Retinal pigment epithelial cell (primary cell): ENCODE measurements at regions not wholly inside any gene's neighbourhood (a gene's known extent, or its start where the extent isn't known, plus 50 kb on each side); places are given as distances from the start of the nearest gene placed in this dataset.
"Not testable (repeated sequence)": the region's sequence is repeated elsewhere in the genome, so short reads cannot be mapped to it uniquely, and the experiment has no call there.

ENCODE experiments used
- DNase-seq: peaks from one replicate; pipeline ENCODE4 v3.0.0-alpha.2; 2010; ENCODE audit warnings: low read depth
- H3K4me3 ChIP-seq: 2 replicates; pipeline ENCODE4 v1.5.1; 2011; ENCODE audit warnings: mild to moderate bottlenecking, low read length, control low read depth, moderate library complexity
- CTCF ChIP-seq: conservative IDR thresholded peaks from 2 replicates; pipeline ENCODE4 v1.5.1; 2011; ENCODE audit warnings: low read depth, low read length, control low read depth, inconsistent platforms

DNA sequence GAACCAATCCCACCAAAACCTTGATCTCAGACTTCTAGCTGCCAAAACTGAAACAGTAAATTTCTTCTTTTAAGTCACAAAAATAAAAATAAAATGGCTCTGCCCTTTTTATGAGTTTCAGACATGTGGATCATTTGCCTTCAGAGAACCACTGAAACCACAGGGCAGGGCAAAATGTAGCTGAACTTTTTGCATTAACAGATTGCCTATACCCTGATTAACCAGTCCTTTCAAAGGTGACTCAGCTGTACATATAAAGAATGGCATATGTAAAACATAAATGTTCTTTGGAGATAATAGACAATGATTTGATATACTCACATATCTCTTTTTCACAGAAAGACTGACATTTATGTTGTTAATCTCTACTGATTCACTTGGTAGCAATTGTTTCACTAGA, 187.1 kb upstream of the GRIN3A start:
- no peak overlapping the region for H3K4me3 ChIP-seq
- no peak for TF ChIP-seq CTCF
- DNase-seq = no peak

DNA sequence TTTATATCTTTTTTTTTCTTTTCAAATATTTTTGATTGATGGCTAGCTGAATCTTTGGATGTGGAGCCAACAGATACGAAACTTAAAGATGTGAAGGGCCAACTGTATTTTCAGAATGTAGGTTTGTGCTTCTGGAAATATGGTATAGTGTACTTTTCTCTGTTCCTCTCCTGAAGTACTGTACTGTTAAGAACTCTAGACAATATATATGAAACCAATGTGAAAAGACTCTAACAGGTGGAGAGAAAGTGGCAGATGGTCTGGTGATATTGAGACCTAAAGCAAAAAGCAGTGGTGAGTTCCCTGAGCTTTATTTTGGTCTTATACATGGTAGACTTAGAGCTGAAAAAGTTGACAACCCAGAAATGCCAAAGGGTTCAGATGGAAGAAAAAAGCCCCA, 185.0 kb upstream of the GRIN3A start:
- H3K4me3 ChIP-seq = no peak overlapping the region
- DNase-seq = no peak
- no peak for TF ChIP-seq CTCF

GRCh38 chr9:101916948-101917347, 178.5 kb upstream of the GRIN3A start:
- not testable (repeated sequence) for DNase-seq, H3K4me3 ChIP-seq

- no peak overlapping the region for H3K4me3 ChIP-seq
- TF ChIP-seq CTCF = no peak
- DNase-seq = no peak
These were observed 177.0 kb upstream of the GRIN3A start for GRCh38 chr9:101915482-101915881.

DNA sequence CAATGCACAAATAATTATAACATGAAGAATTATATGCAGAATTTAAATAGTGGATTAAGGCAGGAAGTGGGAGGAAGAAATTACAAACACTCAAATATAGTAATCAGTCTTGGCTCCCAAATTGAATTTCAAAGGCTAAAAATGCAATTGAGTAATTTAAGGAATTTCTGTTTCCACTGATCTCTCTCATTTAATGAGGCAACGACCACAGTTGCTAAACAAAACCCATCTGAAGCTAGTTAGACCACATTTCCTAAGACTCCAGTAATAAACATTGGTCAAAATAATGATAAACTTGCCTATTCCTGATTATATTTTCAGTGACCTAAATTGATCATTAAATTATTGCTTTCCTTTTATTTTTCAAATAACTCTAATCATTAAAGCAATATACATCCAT, 174.3 kb upstream of the GRIN3A start:
- H3K4me3 ChIP-seq = no peak overlapping the region
- TF ChIP-seq CTCF = no peak
- DNase-seq = peak; percentile 6

DNA sequence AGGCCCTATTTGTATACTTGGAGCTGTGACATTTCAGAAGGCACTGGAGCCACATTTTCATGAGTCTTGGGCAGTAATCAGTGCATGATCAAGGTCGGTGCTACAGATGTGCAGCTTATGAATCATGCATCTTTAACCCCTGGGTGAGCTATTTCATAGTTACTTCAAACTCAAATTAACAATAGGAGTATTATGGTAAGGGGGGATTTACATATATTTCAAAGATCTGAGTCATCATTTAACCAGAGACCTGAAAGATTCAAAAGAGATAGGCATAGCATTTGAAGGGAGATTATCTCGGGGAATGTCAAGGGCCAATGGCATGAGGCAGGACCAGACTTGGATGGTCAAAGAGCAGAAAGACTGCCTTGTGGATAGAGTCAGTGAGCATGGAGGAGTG, 169.0 kb upstream of the GRIN3A start:
- no peak for TF ChIP-seq CTCF
- peak; percentile 12 for DNase-seq

DNA sequence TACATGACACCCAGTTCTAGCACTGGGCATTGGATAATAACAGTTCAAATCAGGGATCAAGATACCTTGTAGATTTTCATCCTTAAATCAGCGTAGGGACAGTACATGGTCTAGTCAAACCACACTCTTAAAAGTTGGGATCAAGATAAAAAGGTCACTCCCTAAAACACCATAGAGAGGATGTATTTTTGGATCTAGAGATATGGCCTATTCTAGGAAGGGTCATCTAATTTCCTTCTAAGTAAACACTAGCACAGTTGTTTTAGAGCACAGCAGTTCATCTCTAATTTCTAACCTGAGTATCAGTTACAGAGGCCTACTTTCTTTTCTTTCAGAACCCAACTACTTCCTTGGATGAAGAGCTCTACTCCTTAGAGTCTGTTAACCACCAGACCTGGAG, 166.4 kb upstream of the GRIN3A start:
- no peak for TF ChIP-seq CTCF
- H3K4me3 ChIP-seq = no peak overlapping the region
- DNase-seq = no peak

More for the DNA sequence above, 169.0 kb upstream of the GRIN3A start:
- H3K4me3 ChIP-seq = no peak overlapping the region

DNA sequence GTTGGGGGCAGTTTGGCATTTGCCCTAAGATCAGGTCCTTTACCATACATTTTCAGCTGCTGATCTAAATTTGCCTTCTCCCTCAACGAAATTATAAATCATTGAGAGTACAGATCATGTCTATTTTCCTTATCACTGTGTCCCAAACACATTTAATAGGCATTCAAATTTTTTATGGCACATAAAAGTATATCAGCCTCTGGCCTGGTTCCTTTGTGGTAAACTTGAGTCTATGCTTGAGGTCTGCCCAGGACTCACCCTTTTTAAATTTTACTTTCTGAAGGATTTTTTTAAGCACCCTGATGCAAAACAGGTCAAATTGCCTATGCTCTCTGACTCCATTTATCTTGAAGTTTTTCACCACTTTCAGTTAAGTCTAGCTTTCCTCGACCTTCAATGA, 163.6 kb upstream of the GRIN3A start:
- TF ChIP-seq CTCF = no peak
- no peak for DNase-seq
- no peak overlapping the region for H3K4me3 ChIP-seq
